Fibroblast of villous mesenchyme (primary cell): ENCODE measurements at regions not wholly inside any gene's neighbourhood (a gene's known extent, or its start where the extent isn't known, plus 50 kb on each side); places are given as distances from the start of the nearest gene placed in this dataset.
A peak's percentile ranks its signal among the peaks of the same experiment; 100 is the strongest.

Source experiments
- DNase-seq: peaks from one replicate; pipeline ENCODE4 v3.0.0-alpha.2; 2010; ENCODE audit warnings: low read depth
- H3K4me3 ChIP-seq: 2 replicates; pipeline ENCODE4 v1.5.1; 2011; ENCODE audit warnings: low read depth, mild to moderate bottlenecking, low read length
- CTCF ChIP-seq: IDR thresholded peaks from 2 replicates; pipeline ENCODE4 v1.5.1; 2012; ENCODE audit warnings: low read depth, mild to moderate bottlenecking, low read length; ENCODE audit not compliant: insufficient read depth

DNA sequence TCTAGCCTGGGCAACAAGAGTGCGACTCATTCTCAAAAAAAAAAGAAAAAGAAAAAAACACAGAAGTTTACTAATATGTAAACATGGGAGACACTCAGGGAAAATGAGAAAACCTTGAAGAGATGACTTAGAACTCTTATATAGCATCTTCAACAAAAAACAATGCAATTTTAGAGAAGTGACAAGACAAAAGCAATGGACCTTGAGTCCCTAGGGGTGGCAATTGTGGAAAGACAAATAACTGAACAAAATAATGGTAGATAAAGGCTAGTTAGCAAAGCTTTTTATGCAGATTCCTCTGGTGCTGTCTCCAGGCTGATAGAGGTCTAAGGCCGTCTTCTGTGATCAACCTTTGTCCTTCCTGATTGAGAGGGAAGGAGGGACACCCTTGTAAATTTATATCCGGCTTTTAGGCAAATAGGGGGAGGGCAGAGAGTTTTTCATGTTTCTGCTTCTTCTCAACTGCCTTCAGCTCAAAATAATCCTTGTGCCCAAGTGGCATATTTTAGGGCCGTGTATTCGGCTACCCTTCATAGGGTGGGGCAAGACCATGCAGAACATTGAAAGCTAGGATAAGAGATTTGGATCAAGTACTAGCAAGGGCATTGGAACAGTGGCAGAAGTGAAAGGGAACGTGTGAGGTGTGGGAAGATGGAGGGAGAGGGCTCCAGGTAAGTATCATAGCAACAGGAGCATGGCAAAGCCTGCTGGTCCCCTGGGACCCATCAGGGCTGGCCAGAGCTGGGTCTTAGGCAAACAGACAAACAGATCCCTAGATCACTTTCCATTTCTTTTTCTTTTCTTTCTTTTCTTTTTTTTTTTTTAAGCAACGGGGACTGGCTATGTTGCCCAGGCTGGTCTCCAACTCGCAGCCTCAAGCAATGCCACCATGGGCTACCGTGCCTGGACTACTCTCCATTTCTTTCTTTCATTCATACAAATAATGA, 95.0 kb upstream of the CALM2 start:
- H3K4me3 ChIP-seq: no peak overlapping the region
- TF ChIP-seq CTCF: no peak
- DNase-seq: no peak

GRCh38 chr2:47270421-47270820, 94.1 kb upstream of the CALM2 start:
- no peak overlapping the region for H3K4me3 ChIP-seq
- no peak for TF ChIP-seq CTCF
- DNase-seq: no peak

- peak; percentile 84 for DNase-seq
- TF ChIP-seq CTCF: no peak
- H3K4me3 ChIP-seq: no peak overlapping the region
Measured at GRCh38 chr2:47269316-47270232, 93.3 kb upstream of the CALM2 start.

- no peak for TF ChIP-seq CTCF
- H3K4me3 ChIP-seq: no peak overlapping the region
- no peak for DNase-seq
Measured at GRCh38 chr2:47267711-47268086, 91.4 kb upstream of the CALM2 start.

DNA sequence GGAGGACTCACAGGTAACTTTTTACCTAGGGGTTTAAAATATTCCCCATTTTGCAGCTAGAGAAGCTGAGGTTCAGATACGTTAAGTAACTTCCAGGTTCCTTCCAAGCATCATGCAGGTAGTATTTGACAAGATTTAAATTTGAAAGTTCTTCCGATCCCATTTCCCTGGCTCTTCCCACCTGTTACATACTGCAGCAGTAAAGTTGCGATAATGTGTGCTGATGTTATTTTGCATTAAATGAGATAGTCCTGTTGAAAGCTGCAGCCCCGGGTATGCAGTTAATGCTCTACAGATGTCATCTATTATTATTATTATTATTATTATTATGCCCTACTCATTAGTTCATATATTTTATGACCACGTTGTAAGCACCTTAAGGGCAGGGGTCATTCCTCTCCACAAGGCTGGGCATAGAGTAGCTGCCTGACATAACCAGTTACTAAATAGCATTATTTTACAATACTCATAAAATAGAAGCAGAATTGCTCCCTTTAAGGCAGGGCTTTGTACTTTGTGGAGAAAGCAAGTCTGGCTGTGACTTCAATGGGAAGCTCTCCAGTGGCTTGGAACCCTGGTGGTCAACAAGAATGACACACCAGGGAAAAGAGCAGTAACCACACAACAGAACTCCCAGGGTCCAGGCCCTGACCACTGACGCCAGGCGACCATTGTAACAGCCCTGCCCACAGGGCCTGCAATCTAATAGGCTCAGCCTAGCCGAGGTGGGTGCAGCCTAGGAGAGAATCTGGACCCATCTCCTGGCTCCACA, 90.8 kb upstream of the CALM2 start:
- H3K4me3 ChIP-seq: no peak overlapping the region
- TF ChIP-seq CTCF: no peak
- no peak for DNase-seq

DNA sequence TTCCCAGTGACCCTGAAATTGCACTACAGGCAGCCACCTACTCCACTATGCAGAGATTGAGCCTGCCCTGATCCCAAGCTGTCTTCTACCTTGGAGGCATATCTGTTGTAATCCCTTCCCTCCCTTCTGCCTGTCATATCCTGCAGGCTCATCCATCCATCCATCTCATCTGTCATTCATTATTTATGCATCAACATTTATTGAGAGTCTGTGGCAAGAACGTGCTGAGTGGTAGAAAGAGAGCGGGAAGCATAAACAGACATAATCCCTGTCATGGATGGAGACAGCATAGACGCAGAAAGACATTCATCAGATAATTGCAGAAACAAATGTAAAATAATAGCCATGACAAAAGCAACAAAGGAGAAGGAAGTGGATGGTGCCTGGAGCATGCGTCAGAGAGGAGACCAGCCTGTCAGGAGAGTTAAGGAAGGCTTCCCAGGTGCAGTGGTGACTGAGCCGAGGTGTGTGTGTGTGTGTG, 89.5 kb upstream of the CALM2 start:
- DNase-seq: no peak
- H3K4me3 ChIP-seq: no peak overlapping the region
- no peak for TF ChIP-seq CTCF
